ENCODE measurements at regions not wholly inside any gene's neighbourhood (a gene's known extent, or its start where the extent isn't known, plus 50 kb on each side); places are given as distances from the start of the nearest gene placed in this dataset.

GRCh38 chr7:35993676-35994606 lies 159.1 kb upstream of the EEPD1 start:
- Histone ChIP-seq H3K4me2 (ENCODE audit: insufficient read depth, low read length) (no peak overlapping the region), H3K27ac (ENCODE audit: extremely low read depth, low read depth, low read length) (no peak overlapping the region), H3K9me3 (replicated peaks; ENCODE audit: control insufficient read depth, insufficient read depth, low read depth, low read length) (no peaks in the 10 kb centered on the region), H3K4me1 (replicated peaks in 1 of 2; ENCODE audit: control insufficient read depth in 2 of 2, insufficient read depth in 2 of 2, low read length in 2 of 2) (no peaks in the 10 kb centered on the region), H3K4me3 (no peak overlapping the region), H3K9me1 (ENCODE audit: control insufficient read depth, insufficient read depth, low read length) (no peaks in the 10 kb centered on the region), H3K27me3 (ENCODE audit: control insufficient read depth in 2 of 2, insufficient read depth in 2 of 2, low read length in 2 of 2) (peaks cover 4 to 5% of the 10 kb centered on the region in 2 experiments; a peak in 3 of 5 replicates), H2AFZ (ENCODE audit: low read depth, low read length) (no peak overlapping the region), H3K36me3 (ENCODE audit: control insufficient read depth, insufficient read depth, low read length) (no peaks in the 10 kb centered on the region), H3K79me2 (ENCODE audit: control insufficient read depth, insufficient read depth, low read length) (no peaks in the 10 kb centered on the region), H4K20me1 (replicated peaks; ENCODE audit: control insufficient read depth, insufficient read depth, low read length) (no peaks in the 10 kb centered on the region), H3K9ac (ENCODE audit: insufficient read depth in 1 of 2, low read depth in 2 of 2, low read length in 2 of 2) (no peak overlapping the region)
- no peak for FAIRE-seq
- no peak for ATAC-seq
- intact Hi-C loops (cut with micrococcal nuclease) = no loop called here
- DNase-seq (ENCODE audit: extremely low read depth in 1 of 4, low spot score in 3 of 4) = no peak
- no TSS peak for BruUV-seq (replicated peaks)
- in situ Hi-C loops (cut with MboI) = no loop called here
- ChIA-PET CTCF (ENCODE audit: low intra/inter-chr PET ratio) (no interaction called here), POLR2A (interaction anchor here (0.6 to 1.0 kb wide), 2 partner anchors 30 to 169 kb away, joined by 3 to 5 read pairs; no protein-coding TSS in a partner anchor)
- 5% methylated on average over 8 of the region's 8 CpGs for whole genome bisulfite sequencing (ENCODE audit: insufficient coverage, low coverage, missing lambda C conversion rate)
- TF ChIP-seq NR2C2 (CRISPR knock-in tag; IDR thresholded peaks at IDR 0.05) (no peak), NR2C2 (tag; IDR thresholded peaks at IDR 0.05) (peak; percentile 64), MAFG (tag; conservative IDR thresholded peaks at IDR 0.05) (no peak), FOXA3 (CRISPR knock-in tag; conservative IDR thresholded peaks at IDR 0.05 in 1 of 2, IDR thresholded peaks at IDR 0.05 in 1 of 2) (peak in 1 of 2 experiments; percentile 62; a peak in 2 of 4 replicates), TEAD2 (tag; IDR thresholded peaks at IDR 0.05) (no peak), NR2C1 (IDR thresholded peaks at IDR 0.05) (peak; percentile 23; the same call in 1 of the 2 replicates), NR2C1 (tag; IDR thresholded peaks at IDR 0.05) (0 out of 2 replicates have a peak, but pooled peaks have one; percentile 50), PRMT5 (CRISPR knock-in tag; IDR thresholded peaks at IDR 0.05) (no peak), MED1 (CRISPR knock-in tag; IDR thresholded peaks at IDR 0.05; ENCODE audit: borderline replicate concordance) (no peak), ZNF354B (CRISPR knock-in tag; IDR thresholded peaks at IDR 0.05) (no peak), ZMIZ1 (IDR thresholded peaks at IDR 0.05; ENCODE audit: low read depth in 2 of 2, low read length in 2 of 2) (no peak)
